ENCODE measurements at regions not wholly inside any gene's neighbourhood (a gene's known extent, or its start where the extent isn't known, plus 50 kb on each side); places are given as distances from the start of the nearest gene placed in this dataset.

- no peaks in the 10 kb centered on the region for H3K9me3 ChIP-seq
- no peaks in the 10 kb centered on the region for H3K4me1 ChIP-seq (ENCODE audit: low read depth)
- no peak overlapping the region for H3K4me3 ChIP-seq
- ATAC-seq = no peak
- no peak for TF ChIP-seq CTCF (IDR thresholded peaks at IDR 0.05)
- intact Hi-C loops (cut with DNase I, micrococcal nuclease) = no loop called here
- no peaks in the 10 kb centered on the region for H3K36me3 ChIP-seq (ENCODE audit: low read depth)
- no peak for DNase-seq
These were observed 284.7 kb downstream of the CYP26B1 start for GRCh38 chr2:71862921-71863320.

GRCh38 chr2:71861186-71862160 lies 286.2 kb downstream of the CYP26B1 start:
- no peaks in the 10 kb centered on the region for H3K36me3 ChIP-seq (ENCODE audit: low read depth)
- H3K9me3 ChIP-seq = no peaks in the 10 kb centered on the region
- TF ChIP-seq CTCF (IDR thresholded peaks at IDR 0.05) = no peak
- ATAC-seq (no peak), DNase-seq (no peak)
- no peaks in the 10 kb centered on the region for H3K4me1 ChIP-seq (ENCODE audit: low read depth)
- no peak overlapping the region for H3K4me3 ChIP-seq
- intact Hi-C loops (cut with DNase I, micrococcal nuclease) = no loop called here

- no peak for DNase-seq
- TF ChIP-seq CTCF (IDR thresholded peaks at IDR 0.05) = no peak
- Histone ChIP-seq H3K9me3 (no peaks in the 10 kb centered on the region), H3K36me3 (ENCODE audit: low read depth) (no peaks in the 10 kb centered on the region), H3K4me3 (no peak overlapping the region), H3K4me1 (ENCODE audit: low read depth) (no peaks in the 10 kb centered on the region)
- intact Hi-C loops (cut with DNase I, micrococcal nuclease) = no loop called here
- no peak for ATAC-seq
These were observed 287.2 kb downstream of the CYP26B1 start for GRCh38 chr2:71860381-71860926.

- Histone ChIP-seq H3K4me1 (ENCODE audit: low read depth) (no peaks in the 10 kb centered on the region), H3K9me3 (no peaks in the 10 kb centered on the region), H3K36me3 (ENCODE audit: low read depth) (no peaks in the 10 kb centered on the region), H3K4me3 (no peak overlapping the region)
- intact Hi-C loops (cut with DNase I, micrococcal nuclease) = no loop called here
- no peak for DNase-seq
- ATAC-seq = no peak
- TF ChIP-seq CTCF (IDR thresholded peaks at IDR 0.05) = no peak
These were observed 288.3 kb downstream of the CYP26B1 start for GRCh38 chr2:71859211-71859847.

GRCh38 chr2:71858071-71858470 lies 289.6 kb downstream of the CYP26B1 start:
- no peak for TF ChIP-seq CTCF (IDR thresholded peaks at IDR 0.05)
- intact Hi-C loops (cut with DNase I, micrococcal nuclease) = no loop called here
- ATAC-seq (no peak), DNase-seq (no peak)
- no peaks in the 10 kb centered on the region for H3K9me3 ChIP-seq
- H3K4me3 ChIP-seq = no peak overlapping the region
- H3K36me3 ChIP-seq (ENCODE audit: low read depth) = no peaks in the 10 kb centered on the region
- no peaks in the 10 kb centered on the region for H3K4me1 ChIP-seq (ENCODE audit: low read depth)

All from mucosa of descending colon (tissue), 3 donors.